ENCODE measurements at regions not wholly inside any gene's neighbourhood (a gene's known extent, or its start where the extent isn't known, plus 50 kb on each side); places are given as distances from the start of the nearest gene placed in this dataset.

DNA sequence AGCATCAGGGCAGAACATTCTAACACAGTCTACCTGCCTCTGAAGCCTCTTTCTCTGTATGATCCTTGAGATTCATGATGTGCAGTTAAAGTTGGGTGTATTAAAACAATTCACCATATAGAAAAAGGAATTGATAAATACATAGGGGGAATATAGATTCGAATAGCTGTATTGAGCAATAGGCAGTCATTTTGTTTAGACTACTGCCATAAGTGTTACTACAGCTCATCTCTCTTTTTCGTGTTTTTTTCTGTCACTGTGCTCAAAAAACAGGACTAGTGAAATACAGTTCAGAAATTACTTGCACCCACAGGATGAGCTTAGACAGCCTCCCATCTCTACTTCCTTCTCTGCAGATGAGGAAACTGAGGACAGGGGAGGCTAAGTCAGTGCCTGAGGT is 144.6 kb upstream of the FBN2 start:
- Mint-ChIP-seq H3K4me1 (ENCODE audit: unreplicated experiment) (peaks cover 23% of the 10 kb centered on the region), H3K27me3 (no peaks in the 10 kb centered on the region), H3K36me3 (no peaks in the 10 kb centered on the region), H3K27ac (peak overlapping the region; percentile 53), H3K9me3 (peaks cover 5% of the 10 kb centered on the region), H3K4me3 (peak overlapping the region; percentile 57)
- DNase-seq (ENCODE audit: extremely low spot score, unreplicated experiment) = no peak
- TF ChIP-seq, protein P1, sequence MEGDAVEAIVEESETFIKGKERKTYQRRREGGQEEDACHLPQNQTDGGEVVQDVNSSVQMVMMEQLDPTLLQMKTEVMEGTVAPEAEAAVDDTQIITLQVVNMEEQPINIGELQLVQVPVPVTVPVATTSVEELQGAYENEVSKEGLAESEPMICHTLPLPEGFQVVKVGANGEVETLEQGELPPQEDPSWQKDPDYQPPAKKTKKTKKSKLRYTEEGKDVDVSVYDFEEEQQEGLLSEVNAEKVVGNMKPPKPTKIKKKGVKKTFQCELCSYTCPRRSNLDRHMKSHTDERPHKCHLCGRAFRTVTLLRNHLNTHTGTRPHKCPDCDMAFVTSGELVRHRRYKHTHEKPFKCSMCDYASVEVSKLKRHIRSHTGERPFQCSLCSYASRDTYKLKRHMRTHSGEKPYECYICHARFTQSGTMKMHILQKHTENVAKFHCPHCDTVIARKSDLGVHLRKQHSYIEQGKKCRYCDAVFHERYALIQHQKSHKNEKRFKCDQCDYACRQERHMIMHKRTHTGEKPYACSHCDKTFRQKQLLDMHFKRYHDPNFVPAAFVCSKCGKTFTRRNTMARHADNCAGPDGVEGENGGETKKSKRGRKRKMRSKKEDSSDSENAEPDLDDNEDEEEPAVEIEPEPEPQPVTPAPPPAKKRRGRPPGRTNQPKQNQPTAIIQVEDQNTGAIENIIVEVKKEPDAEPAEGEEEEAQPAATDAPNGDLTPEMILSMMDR (conservative IDR thresholded peaks at IDR 0.05) = no peak

DNA sequence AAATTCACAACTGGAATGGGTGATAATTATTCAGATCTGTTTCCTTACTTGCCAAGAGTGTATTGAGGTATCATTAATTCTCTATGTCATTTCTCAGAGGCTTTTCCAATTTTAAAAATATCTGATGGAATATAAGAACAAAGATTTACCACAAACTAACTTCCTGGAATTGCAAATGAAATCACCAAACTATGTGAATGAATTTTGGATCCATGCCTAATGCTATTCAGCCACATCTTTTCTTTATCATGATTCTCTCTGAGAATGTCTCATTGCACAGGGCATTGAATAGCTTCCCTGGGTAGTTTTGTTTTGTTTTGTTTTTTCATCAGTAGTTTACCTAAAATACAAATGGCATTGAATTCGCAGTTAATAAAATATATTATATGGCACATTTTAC is 146.9 kb upstream of the FBN2 start:
- DNase-seq (ENCODE audit: extremely low spot score, unreplicated experiment) = no peak
- H3K27me3 Mint-ChIP-seq = no peaks in the 10 kb centered on the region
- H3K27ac Mint-ChIP-seq = no peak overlapping the region
- H3K4me3 Mint-ChIP-seq = no peak overlapping the region
- H3K4me1 Mint-ChIP-seq (ENCODE audit: unreplicated experiment) = peaks cover 17% of the 10 kb centered on the region
- TF ChIP-seq, protein P1 (conservative IDR thresholded peaks at IDR 0.05) = no peak
- peaks cover 3% of the 10 kb centered on the region for H3K36me3 Mint-ChIP-seq
- H3K9me3 Mint-ChIP-seq = peaks cover 4% of the 10 kb centered on the region

DNA sequence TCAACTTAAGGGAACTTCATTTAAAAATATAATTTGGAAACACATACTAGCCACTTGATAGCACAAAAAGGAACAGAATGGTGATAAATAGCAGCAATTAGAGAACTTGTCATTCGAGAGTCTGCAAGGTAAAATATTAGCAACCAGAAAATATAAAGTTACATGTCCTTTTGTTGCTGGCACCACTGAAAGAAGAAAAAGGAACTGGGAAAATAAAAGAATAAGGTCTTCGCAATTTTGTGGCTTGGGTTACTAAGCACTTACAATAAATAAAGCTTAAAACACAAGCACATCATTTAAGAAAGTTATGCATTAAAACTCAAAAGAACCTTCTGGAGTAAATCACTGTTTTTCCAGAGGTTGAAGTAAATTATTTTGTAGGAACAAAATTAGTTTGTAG is 149.9 kb upstream of the FBN2 start:
- H3K36me3 Mint-ChIP-seq = peaks cover 3% of the 10 kb centered on the region
- peaks cover 4% of the 10 kb centered on the region for H3K9me3 Mint-ChIP-seq
- H3K4me1 Mint-ChIP-seq (ENCODE audit: unreplicated experiment) = no peaks in the 10 kb centered on the region
- H3K27ac Mint-ChIP-seq = no peak overlapping the region
- no peak overlapping the region for H3K4me3 Mint-ChIP-seq
- H3K27me3 Mint-ChIP-seq = no peaks in the 10 kb centered on the region
- DNase-seq (ENCODE audit: extremely low spot score, unreplicated experiment) = no peak
- TF ChIP-seq, protein P1 (conservative IDR thresholded peaks at IDR 0.05) = no peak

DNA sequence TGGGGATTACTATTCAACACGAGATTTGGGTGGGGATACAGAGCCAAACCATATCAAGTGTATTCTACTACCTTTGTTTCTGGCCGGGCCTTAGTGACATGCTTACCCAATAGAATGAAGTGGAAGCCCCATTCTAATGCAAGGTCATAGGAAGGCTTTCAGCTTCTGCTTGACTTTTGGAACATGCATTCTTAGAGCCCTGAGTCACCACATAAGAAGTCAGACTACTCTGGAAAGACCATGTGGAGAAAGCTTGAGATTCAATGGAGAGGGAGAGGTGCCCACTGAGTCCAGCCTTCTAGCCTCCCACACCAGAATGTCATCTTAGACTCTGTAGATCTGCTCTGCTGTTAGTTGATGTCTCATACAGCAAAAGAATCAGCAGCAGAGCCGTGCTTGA is 155.7 kb upstream of the FBN2 start:
- no peaks in the 10 kb centered on the region for H3K9me3 Mint-ChIP-seq
- H3K36me3 Mint-ChIP-seq = peaks cover 3% of the 10 kb centered on the region
- no peak overlapping the region for H3K27ac Mint-ChIP-seq
- peaks cover 6% of the 10 kb centered on the region for H3K4me1 Mint-ChIP-seq (ENCODE audit: unreplicated experiment)
- no peak overlapping the region for H3K4me3 Mint-ChIP-seq
- H3K27me3 Mint-ChIP-seq = no peaks in the 10 kb centered on the region
- TF ChIP-seq, protein P1 (conservative IDR thresholded peaks at IDR 0.05) = no peak
- DNase-seq (ENCODE audit: extremely low spot score, unreplicated experiment) = no peak

DNA sequence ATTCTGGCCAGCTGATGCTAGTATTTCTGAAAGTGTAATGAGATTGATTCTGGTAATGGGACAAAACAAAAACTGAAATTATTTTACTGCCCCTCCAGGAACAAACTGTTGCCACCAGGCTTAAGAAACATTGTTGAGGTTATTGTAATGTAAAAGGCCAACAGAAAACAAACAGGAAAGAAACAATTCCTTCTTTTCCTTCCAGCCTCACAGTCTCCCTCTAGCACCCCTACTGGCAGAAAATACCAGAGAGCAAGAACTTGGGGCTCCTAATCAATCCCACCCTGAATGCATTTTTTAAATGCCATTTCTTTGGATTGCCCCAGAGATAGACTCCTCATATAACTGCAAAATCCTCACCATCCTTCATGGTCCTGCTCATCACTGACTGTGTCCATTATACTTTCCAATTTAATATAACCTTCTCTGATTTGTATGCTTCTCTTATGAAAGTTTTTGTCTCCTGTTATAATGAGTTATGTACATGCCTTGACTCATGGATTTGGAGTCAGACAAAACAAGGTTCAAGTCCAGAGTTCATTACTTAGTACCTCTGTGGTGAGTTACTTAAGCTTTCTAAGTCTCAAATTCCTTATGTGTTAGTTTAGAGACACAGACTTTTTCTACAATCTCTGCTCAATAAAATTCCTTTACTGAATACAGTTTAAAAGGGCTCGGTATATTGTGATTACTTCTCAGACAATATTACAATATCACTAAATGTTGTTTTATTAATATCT is 157.9 kb upstream of the FBN2 start:
- Mint-ChIP-seq H3K9me3 (no peaks in the 10 kb centered on the region), H3K36me3 (no peaks in the 10 kb centered on the region), H3K27me3 (no peaks in the 10 kb centered on the region), H3K27ac (no peak overlapping the region), H3K4me3 (no peak overlapping the region), H3K4me1 (ENCODE audit: unreplicated experiment) (peaks cover 16% of the 10 kb centered on the region)
- TF ChIP-seq, protein P1 (conservative IDR thresholded peaks at IDR 0.05) = peak; percentile 66
- DNase-seq (ENCODE audit: extremely low spot score, unreplicated experiment) = no peak
